ENCODE measurements at regions not wholly inside any gene's neighbourhood (a gene's known extent, or its start where the extent isn't known, plus 50 kb on each side); places are given as distances from the start of the nearest gene placed in this dataset.

DNA sequence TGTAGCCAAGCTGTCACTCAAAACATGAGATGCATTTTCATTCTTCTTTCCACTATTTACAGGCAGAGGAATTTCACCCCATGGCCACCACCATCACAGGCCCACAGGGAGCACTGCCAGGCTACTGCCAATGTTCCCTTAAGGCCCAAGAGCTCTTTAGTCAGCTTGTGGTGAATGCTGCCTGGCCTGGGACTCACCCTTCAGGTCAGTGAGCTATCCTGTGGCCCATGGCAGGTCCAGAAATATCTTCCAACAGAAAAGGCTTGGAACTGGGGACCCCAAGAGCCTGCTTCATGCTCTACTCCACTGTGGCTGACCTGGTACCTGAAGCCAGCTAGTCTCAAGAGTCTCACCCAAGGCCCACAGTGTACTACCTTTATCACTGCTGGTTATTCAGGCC is 1518.7 kb upstream of the CDH9 start:
- TF ChIP-seq, protein P1, sequence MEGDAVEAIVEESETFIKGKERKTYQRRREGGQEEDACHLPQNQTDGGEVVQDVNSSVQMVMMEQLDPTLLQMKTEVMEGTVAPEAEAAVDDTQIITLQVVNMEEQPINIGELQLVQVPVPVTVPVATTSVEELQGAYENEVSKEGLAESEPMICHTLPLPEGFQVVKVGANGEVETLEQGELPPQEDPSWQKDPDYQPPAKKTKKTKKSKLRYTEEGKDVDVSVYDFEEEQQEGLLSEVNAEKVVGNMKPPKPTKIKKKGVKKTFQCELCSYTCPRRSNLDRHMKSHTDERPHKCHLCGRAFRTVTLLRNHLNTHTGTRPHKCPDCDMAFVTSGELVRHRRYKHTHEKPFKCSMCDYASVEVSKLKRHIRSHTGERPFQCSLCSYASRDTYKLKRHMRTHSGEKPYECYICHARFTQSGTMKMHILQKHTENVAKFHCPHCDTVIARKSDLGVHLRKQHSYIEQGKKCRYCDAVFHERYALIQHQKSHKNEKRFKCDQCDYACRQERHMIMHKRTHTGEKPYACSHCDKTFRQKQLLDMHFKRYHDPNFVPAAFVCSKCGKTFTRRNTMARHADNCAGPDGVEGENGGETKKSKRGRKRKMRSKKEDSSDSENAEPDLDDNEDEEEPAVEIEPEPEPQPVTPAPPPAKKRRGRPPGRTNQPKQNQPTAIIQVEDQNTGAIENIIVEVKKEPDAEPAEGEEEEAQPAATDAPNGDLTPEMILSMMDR (IDR thresholded peaks at IDR 0.05; ENCODE audit: low read depth, low read length): no peak
- CTCF ChIA-PET: no interaction called here

DNA sequence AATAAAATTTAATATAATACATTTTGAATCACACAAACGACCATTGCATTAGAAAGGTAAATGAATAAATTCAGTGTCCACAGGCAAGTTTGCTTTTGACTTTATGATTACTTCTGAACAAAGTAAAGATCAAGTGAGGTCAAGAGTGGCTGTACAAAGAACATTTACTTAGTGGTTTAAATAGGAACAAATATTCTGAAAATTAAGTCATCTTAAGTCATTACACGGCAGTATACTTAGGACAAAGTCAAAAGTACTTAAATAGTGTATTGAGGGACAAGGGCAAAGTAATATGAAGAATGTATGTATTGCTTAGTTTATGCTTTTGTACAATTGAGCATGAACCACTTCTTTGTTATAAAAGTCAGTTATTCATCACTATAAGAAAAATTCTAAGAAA is 1511.2 kb upstream of the CDH9 start:
- POLR2A ChIA-PET: no interaction called here
- Histone ChIP-seq H3K9me3 (ENCODE audit: control insufficient read depth, insufficient read depth, low read length) (peaks cover 7% of the 10 kb centered on the region; the same call in 1 of the 2 replicates), H3K27me3 (ENCODE audit: control insufficient read depth, insufficient read depth, low read length) (no peaks in the 10 kb centered on the region), H3K4me3 (ENCODE audit: low read depth, low read length) (no peak overlapping the region), H3K27ac (ENCODE audit: low read depth, low read length) (no peak overlapping the region)
- DNase-seq (ENCODE audit: low read depth, low spot score): no peak
- CTCF ChIA-PET: no interaction called here
- TF ChIP-seq, protein P1 (IDR thresholded peaks at IDR 0.05; ENCODE audit: low read depth, low read length): no peak

More for the DNA sequence above, 1518.7 kb upstream of the CDH9 start:
- DNase-seq (ENCODE audit: low read depth, low spot score): no peak
- Histone ChIP-seq H3K9me3 (ENCODE audit: control insufficient read depth, insufficient read depth, low read length) (peaks cover 18% of the 10 kb centered on the region), H3K4me3 (ENCODE audit: low read depth, low read length) (no peak overlapping the region), H3K27me3 (ENCODE audit: control insufficient read depth, insufficient read depth, low read length) (no peaks in the 10 kb centered on the region), H3K27ac (ENCODE audit: low read depth, low read length) (no peak overlapping the region)
- POLR2A ChIA-PET: no interaction called here

DNA sequence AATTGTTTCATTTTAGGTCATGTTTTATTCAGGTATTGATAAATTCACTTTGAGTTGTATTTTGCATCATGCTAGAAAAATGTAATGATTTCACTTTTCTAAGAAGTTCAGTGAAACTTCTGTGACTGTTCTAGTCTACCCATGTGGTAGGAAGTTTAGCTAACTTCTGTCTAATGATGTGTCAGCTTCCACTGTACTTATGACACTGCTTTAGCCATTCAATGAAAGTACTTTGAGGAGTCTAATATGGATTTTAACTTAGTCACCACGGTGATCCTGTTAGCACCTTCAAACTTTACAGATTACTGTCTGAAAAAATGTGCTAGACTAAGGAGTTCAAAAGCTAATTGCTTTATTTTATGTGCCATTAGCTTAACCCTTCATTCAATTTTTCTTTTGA is 1510.5 kb upstream of the CDH9 start:
- Histone ChIP-seq H3K4me3 (ENCODE audit: low read depth, low read length) (no peak overlapping the region), H3K27ac (ENCODE audit: low read depth, low read length) (no peak overlapping the region), H3K27me3 (ENCODE audit: control insufficient read depth, insufficient read depth, low read length) (no peaks in the 10 kb centered on the region), H3K9me3 (ENCODE audit: control insufficient read depth, insufficient read depth, low read length) (peaks cover 7% of the 10 kb centered on the region; the same call in 1 of the 2 replicates)
- CTCF ChIA-PET: no interaction called here
- DNase-seq (ENCODE audit: low read depth, low spot score): no peak
- TF ChIP-seq, protein P1 (IDR thresholded peaks at IDR 0.05; ENCODE audit: low read depth, low read length): no peak
- POLR2A ChIA-PET: no interaction called here

DNA sequence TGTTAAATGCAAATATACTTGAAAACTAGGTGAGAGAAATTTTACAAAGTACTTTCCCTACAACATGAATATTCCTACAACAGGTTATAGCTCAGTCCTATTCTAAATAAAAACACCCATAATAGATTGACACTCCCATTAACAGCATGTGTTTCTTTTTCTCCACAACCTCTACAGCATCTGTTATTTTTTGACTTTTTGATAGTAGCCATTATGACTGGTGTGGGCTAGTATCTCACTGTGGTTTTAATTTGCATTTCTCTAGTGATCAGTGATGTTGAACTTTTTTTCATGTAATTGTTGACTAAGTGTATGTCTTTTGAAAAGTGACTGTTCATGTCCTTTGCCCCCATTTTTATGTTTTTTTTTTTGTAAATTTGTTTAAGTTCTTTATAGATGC is 1506.1 kb upstream of the CDH9 start:
- DNase-seq (ENCODE audit: low read depth, low spot score): no peak
- Histone ChIP-seq H3K27ac (ENCODE audit: low read depth, low read length) (no peak overlapping the region), H3K4me3 (ENCODE audit: low read depth, low read length) (no peak overlapping the region), H3K9me3 (ENCODE audit: control insufficient read depth, insufficient read depth, low read length) (no peaks in the 10 kb centered on the region; the same call in 1 of the 2 replicates), H3K27me3 (ENCODE audit: control insufficient read depth, insufficient read depth, low read length) (no peaks in the 10 kb centered on the region)
- ChIA-PET POLR2A (no interaction called here), CTCF (no interaction called here)
- TF ChIP-seq, protein P1 (IDR thresholded peaks at IDR 0.05; ENCODE audit: low read depth, low read length): no peak

DNA sequence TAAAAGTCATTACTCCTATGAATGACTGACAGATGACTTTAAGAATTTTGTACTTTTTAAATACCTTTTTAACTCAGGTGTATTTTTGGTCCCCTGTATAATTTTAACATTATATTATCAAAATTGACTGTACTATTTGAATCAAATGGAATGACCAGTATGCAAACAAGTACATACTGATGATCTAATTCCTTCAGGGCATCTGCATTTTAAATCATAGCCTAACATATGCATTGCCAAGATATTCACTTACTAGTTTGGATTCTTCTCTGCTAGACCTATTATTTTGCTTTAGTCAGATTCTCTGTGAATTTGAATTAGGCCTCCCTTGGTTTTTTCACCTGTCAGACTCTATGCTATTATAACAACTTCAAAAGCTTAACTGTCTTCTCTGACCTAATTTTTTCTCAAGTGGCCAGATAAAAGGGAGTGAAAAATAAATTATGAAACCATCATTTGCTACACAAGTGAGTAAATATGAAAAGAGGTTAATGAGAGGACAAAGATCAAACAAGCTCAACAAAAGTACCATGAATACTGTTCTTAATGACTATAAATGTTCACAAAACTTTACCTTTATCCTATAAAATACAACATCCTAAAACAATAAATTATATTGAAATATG is 1505.2 kb upstream of the CDH9 start:
- Histone ChIP-seq H3K27me3 (ENCODE audit: control insufficient read depth, insufficient read depth, low read length) (no peaks in the 10 kb centered on the region), H3K4me3 (ENCODE audit: low read depth, low read length) (no peak overlapping the region), H3K27ac (ENCODE audit: low read depth, low read length) (no peak overlapping the region), H3K9me3 (ENCODE audit: control insufficient read depth, insufficient read depth, low read length) (no peaks in the 10 kb centered on the region; the same call in 1 of the 2 replicates)
- TF ChIP-seq, protein P1 (IDR thresholded peaks at IDR 0.05; ENCODE audit: low read depth, low read length): no peak
- CTCF ChIA-PET: no interaction called here
- no peak for DNase-seq (ENCODE audit: low read depth, low spot score)
- POLR2A ChIA-PET: no interaction called here
